KMS-11 (cell line): ENCODE measurements at regions not wholly inside any gene's neighbourhood (a gene's known extent, or its start where the extent isn't known, plus 50 kb on each side); places are given as distances from the start of the nearest gene placed in this dataset.

Experiments used
- H2AFZ ChIP-seq: fragments of 200-600 bp; sonication (generic); 2 replicates; pipeline ENCODE4 v1.6.1; 2016; ENCODE audit warnings: antibody characterized with exemption, mixed run types, low read depth
- H3K27ac ChIP-seq: fragments of 200-600 bp; sonication (generic); 2 replicates; pipeline ENCODE4 v1.6.1; 2016; ENCODE audit warnings: mild to moderate bottlenecking, mixed run types
- H3K27me3 ChIP-seq: fragments of 200-600 bp; sonication (generic); 2 replicates; pipeline ENCODE4 v1.6.1; 2017; ENCODE audit warnings: mild to moderate bottlenecking, low read depth, mixed run types, moderate library complexity; ENCODE audit not compliant: insufficient read depth
- H3K36me3 ChIP-seq: fragments of 200-600 bp; sonication (generic); 2 replicates; pipeline ENCODE4 v1.6.1; 2017; ENCODE audit warnings: mild to moderate bottlenecking, mixed run types; ENCODE audit not compliant: insufficient read depth
- H3K4me1 ChIP-seq: fragments of 200-600 bp; sonication (generic); 2 replicates; pipeline ENCODE4 v1.6.1; 2016; ENCODE audit warnings: mild to moderate bottlenecking, low read depth, mixed run types; ENCODE audit not compliant: poor library complexity, severe bottlenecking
- H3K4me2 ChIP-seq: fragments of 200-600 bp; sonication (generic); 2 replicates; pipeline ENCODE4 v1.7.0; 2016; ENCODE audit warnings: mild to moderate bottlenecking, mixed run types
- H3K4me3 ChIP-seq: fragments of 200-600 bp; sonication (generic); IDR thresholded peaks from 2 replicates; pipeline ENCODE4 v1.6.1; 2017; ENCODE audit warnings: low read depth, low read length, mixed read lengths; ENCODE audit not compliant: insufficient read depth
- H3K79me2 ChIP-seq: fragments of 200-600 bp; sonication (generic); 2 replicates; pipeline ENCODE4 v1.6.1; 2016; ENCODE audit warnings: low read depth, mixed run types; ENCODE audit not compliant: insufficient read depth
- H3K9ac ChIP-seq: fragments of 200-600 bp; sonication (generic); 2 replicates; pipeline ENCODE4 v1.6.1; 2016; ENCODE audit warnings: mild to moderate bottlenecking, mixed run types
- H4K20me1 ChIP-seq: fragments of 200-600 bp; sonication (generic); 2 replicates; pipeline ENCODE4 v1.6.1; 2016; ENCODE audit warnings: mild to moderate bottlenecking, mixed run types; ENCODE audit not compliant: insufficient read depth
- CTCF ChIP-seq: fragments of 200-600 bp; sonication (generic); conservative IDR thresholded peaks from 2 replicates; pipeline ENCODE4 v1.6.1; 2017; ENCODE audit warnings: low read depth, mild to moderate bottlenecking, antibody characterized with exemption, low read length, moderate library complexity, mixed read lengths

- Histone ChIP-seq H3K4me3 (no peak overlapping the region), H3K36me3 (no peaks in the 10 kb centered on the region), H3K79me2 (no peaks in the 10 kb centered on the region), H3K27me3 (no peaks in the 10 kb centered on the region), H4K20me1 (no peaks in the 10 kb centered on the region), H2AFZ (no peak overlapping the region), H3K27ac (no peak overlapping the region), H3K4me1 (no peaks in the 10 kb centered on the region), H3K9ac (no peak overlapping the region), H3K4me2 (no peak overlapping the region)
- no peak for TF ChIP-seq CTCF
These were observed 59.8 kb upstream of the RFC3 start for GRCh38 chr13:33758113-33758512.

- Histone ChIP-seq H3K79me2 (no peaks in the 10 kb centered on the region), H3K4me2 (no peak overlapping the region), H2AFZ (no peak overlapping the region), H3K27me3 (no peaks in the 10 kb centered on the region), H4K20me1 (no peaks in the 10 kb centered on the region), H3K36me3 (no peaks in the 10 kb centered on the region), H3K4me3 (no peak overlapping the region), H3K4me1 (no peaks in the 10 kb centered on the region), H3K27ac (no peak overlapping the region), H3K9ac (no peak overlapping the region)
- TF ChIP-seq CTCF, result no peak
These were observed 56.2 kb upstream of the RFC3 start for GRCh38 chr13:33761740-33762139.

- TF ChIP-seq CTCF, result no peak
- H2AFZ ChIP-seq, result no peak overlapping the region
- no peaks in the 10 kb centered on the region for H4K20me1 ChIP-seq
- no peak overlapping the region for H3K4me3 ChIP-seq
- no peaks in the 10 kb centered on the region for H3K27me3 ChIP-seq
- H3K79me2 ChIP-seq, result no peaks in the 10 kb centered on the region
- no peaks in the 10 kb centered on the region for H3K4me1 ChIP-seq
- H3K27ac ChIP-seq, result no peak overlapping the region
- no peak overlapping the region for H3K9ac ChIP-seq
- no peaks in the 10 kb centered on the region for H3K36me3 ChIP-seq
- no peak overlapping the region for H3K4me2 ChIP-seq
These were observed 54.9 kb upstream of the RFC3 start for GRCh38 chr13:33763021-33763420.

- Histone ChIP-seq H3K4me1 (no peaks in the 10 kb centered on the region), H3K9ac (no peak overlapping the region), H3K79me2 (no peaks in the 10 kb centered on the region), H3K27me3 (no peaks in the 10 kb centered on the region), H3K4me3 (no peak overlapping the region), H4K20me1 (no peaks in the 10 kb centered on the region), H3K4me2 (no peak overlapping the region), H3K27ac (no peak overlapping the region), H2AFZ (no peak overlapping the region), H3K36me3 (no peaks in the 10 kb centered on the region)
- TF ChIP-seq CTCF, result no peak
These were observed 53.2 kb upstream of the RFC3 start for GRCh38 chr13:33764716-33765115.
